H9 (cell line): ENCODE measurements at regions not wholly inside any gene's neighbourhood (a gene's known extent, or its start where the extent isn't known, plus 50 kb on each side); places are given as distances from the start of the nearest gene placed in this dataset.

ENCODE experiments used
- DNase-seq: peaks from one replicate; pipeline ENCODE4 v3.0.0-alpha.2; 2017
- H2AFZ ChIP-seq: one replicate; pipeline ENCODE4 v1.6.1; 2013; ENCODE audit warnings: mild to moderate bottlenecking, low read length, control low read depth, moderate library complexity
- H2AK5ac ChIP-seq: 2 replicates; pipeline ENCODE4 v1.6.1; 2013; ENCODE audit warnings: low read length, control low read depth, mixed read lengths; ENCODE audit not compliant: insufficient read length
- H2BK120ac ChIP-seq: one replicate; pipeline ENCODE4 v1.6.1; 2013; ENCODE audit warnings: low read depth, mild to moderate bottlenecking, low read length, control low read depth, inconsistent platforms; ENCODE audit not compliant: poor library complexity, severe bottlenecking
- H2BK12ac ChIP-seq: 2 replicates; pipeline ENCODE4 v1.6.1; 2013; ENCODE audit warnings: low read length, control low read depth, mixed read lengths, low read depth; ENCODE audit not compliant: insufficient read length
- H2BK15ac ChIP-seq: 2 replicates; pipeline ENCODE4 v1.6.1; 2013; ENCODE audit warnings: low read depth, low read length, control low read depth
- H2BK20ac ChIP-seq: one replicate; pipeline ENCODE4 v1.6.1; 2013; ENCODE audit warnings: low read depth, mild to moderate bottlenecking, low read length, control low read depth, inconsistent platforms; ENCODE audit not compliant: poor library complexity, severe bottlenecking
- H2BK5ac ChIP-seq: 2 replicates; pipeline ENCODE4 v1.6.1; 2013; ENCODE audit warnings: low read length, control low read depth, mixed read lengths; ENCODE audit not compliant: insufficient read length
- H3K14ac ChIP-seq: 2 replicates; pipeline ENCODE4 v1.6.1; 2013; ENCODE audit warnings: low read length, control low read depth; ENCODE audit not compliant: insufficient read depth
- H3K18ac ChIP-seq: 2 replicates; pipeline ENCODE4 v1.6.1; 2013; ENCODE audit warnings: low read depth, mild to moderate bottlenecking, mixed read lengths, low read length, control low read depth; ENCODE audit not compliant: insufficient read length
- H3K23ac ChIP-seq: 2 replicates; pipeline ENCODE4 v1.6.1; 2013; ENCODE audit warnings: low read length, control low read depth, mixed read lengths, low read depth; ENCODE audit not compliant: insufficient read length
- H3K23me2 ChIP-seq: 2 replicates; pipeline ENCODE4 v1.6.1; 2013; ENCODE audit warnings: low read depth, mild to moderate bottlenecking, mixed read lengths, low read length, control low read depth; ENCODE audit not compliant: insufficient read length, poor library complexity, severe bottlenecking
- H3K27ac ChIP-seq: 2 replicates; pipeline ENCODE4 v1.5.1; 2013; ENCODE audit warnings: low read length, control low read depth, mixed read lengths, low read depth; ENCODE audit not compliant: insufficient read length
- H3K27me3 ChIP-seq: 2 replicates; pipeline ENCODE4 v1.6.1; 2013; ENCODE audit warnings: low read length, control low read depth, inconsistent platforms; ENCODE audit not compliant: insufficient read depth
- H3K4ac ChIP-seq: 2 replicates; pipeline ENCODE4 v1.6.1; 2013; ENCODE audit warnings: low read depth, mild to moderate bottlenecking, control low read depth, inconsistent platforms, low read length, moderate library complexity
- H3K4me1 ChIP-seq: 2 replicates; pipeline ENCODE4 v1.6.1; 2013; ENCODE audit warnings: low read length, control low read depth, inconsistent platforms; ENCODE audit not compliant: insufficient read depth
- H3K4me2 ChIP-seq: 2 replicates; pipeline ENCODE4 v1.6.1; 2013; ENCODE audit warnings: low read length, control low read depth, mixed read lengths; ENCODE audit not compliant: insufficient read length, insufficient read depth
- H3K56ac ChIP-seq: 2 replicates; pipeline ENCODE4 v1.6.1; 2013; ENCODE audit warnings: low read depth, mild to moderate bottlenecking, mixed read lengths, low read length, control low read depth; ENCODE audit not compliant: insufficient read length
- H3K79me1 ChIP-seq: 2 replicates; pipeline ENCODE4 v1.6.1; 2013; ENCODE audit warnings: low read depth, mild to moderate bottlenecking, moderate library complexity, low read length, control low read depth, inconsistent platforms; ENCODE audit not compliant: insufficient read depth, poor library complexity, severe bottlenecking
- H3K79me2 ChIP-seq: 2 replicates; pipeline ENCODE4 v1.6.1; 2013; ENCODE audit warnings: low read length, control low read depth, inconsistent platforms; ENCODE audit not compliant: insufficient read depth
- H3K9ac ChIP-seq: 2 replicates; pipeline ENCODE4 v1.6.1; 2013; ENCODE audit warnings: low read length, control low read depth, mixed read lengths; ENCODE audit not compliant: insufficient read length; ENCODE audit errors: extremely low read depth
- H3K9me3 ChIP-seq: one replicate; pipeline ENCODE4 v1.6.1; 2013; ENCODE audit warnings: low read depth, low read length, inconsistent platforms; ENCODE audit not compliant: control insufficient read depth
- H3T11ph ChIP-seq: one replicate; pipeline ENCODE4 v1.6.1; 2013; ENCODE audit warnings: mild to moderate bottlenecking, low read length, control low read depth, inconsistent platforms
- H4K20me1 ChIP-seq: one replicate; pipeline ENCODE4 v1.6.1; 2013; ENCODE audit not compliant: control insufficient read depth, insufficient read length, insufficient read depth
- H4K5ac ChIP-seq: 2 replicates; pipeline ENCODE4 v1.6.1; 2013; ENCODE audit warnings: low read depth, mild to moderate bottlenecking, mixed read lengths, low read length, control low read depth; ENCODE audit not compliant: insufficient read length
- H4K8ac ChIP-seq: replicated peaks from 2 replicates; pipeline ENCODE4 v1.6.1; 2013; ENCODE audit warnings: low read length, control low read depth, mixed read lengths, low read depth; ENCODE audit not compliant: insufficient read length
- H4K91ac ChIP-seq: 2 replicates; pipeline ENCODE4 v1.6.1; 2013; ENCODE audit warnings: low read depth, mild to moderate bottlenecking, moderate library complexity, mixed read lengths, low read length, control low read depth; ENCODE audit not compliant: insufficient read length
- H3K27ac Mint-ChIP-seq, 3 experiments: 2 replicates in 2 of 3; 3 replicates in 1 of 3; pipeline ENCODE4 v1.8.0; 2020 to 2021; ENCODE audit warnings: mixed read lengths in 3 of 3, mild to moderate bottlenecking in 1 of 3, moderate library complexity in 1 of 3
- H3K27me3 Mint-ChIP-seq: 2 replicates; pipeline ENCODE4 v1.8.0; 2021; ENCODE audit warnings: low read depth, mild to moderate bottlenecking, moderate library complexity, mixed read lengths
- H3K36me3 Mint-ChIP-seq, 3 experiments: 2 replicates in 2 of 3; 3 replicates in 1 of 3; pipeline ENCODE4 v1.8.0; 2020 to 2021; ENCODE audit warnings: low read depth in 3 of 3, mixed read lengths in 3 of 3; ENCODE audit not compliant: insufficient read depth in 1 of 3
- H3K4me1 Mint-ChIP-seq, 2 experiments: 2 replicates each; pipeline ENCODE4 v1.8.0; 2020; ENCODE audit warnings: mixed read lengths in 2 of 2
- H3K4me3 Mint-ChIP-seq, 2 experiments: 2 replicates in 1 of 2; 3 replicates in 1 of 2; pipeline ENCODE4 v1.8.0; 2020 to 2021; ENCODE audit warnings: mild to moderate bottlenecking in 2 of 2, mixed read lengths in 2 of 2, moderate library complexity in 1 of 2
- H3K9me3 Mint-ChIP-seq, 2 experiments: 2 replicates in 1 of 2; 3 replicates in 1 of 2; pipeline ENCODE4 v1.8.0; 2020; ENCODE audit warnings: mild to moderate bottlenecking in 2 of 2, mixed read lengths in 2 of 2, moderate library complexity in 1 of 2
- CTCF ChIP-seq: fragments of 200-600 bp; sonication (generic); conservative IDR thresholded peaks from 3 replicates; pipeline ENCODE4 v1.8.0; 2021; ENCODE audit warnings: antibody characterized with exemption, mild to moderate bottlenecking
- WGBS: extraction: QIAGEN DNeasy Blood & Tissue Kit; methylation state at CpG from one replicate; pipeline ENCODE4 v1.1.7; 2013; ENCODE audit warnings: missing lambda C conversion rate, low lambda C conversion rate, mixed read lengths; ENCODE audit not compliant: insufficient read length; ENCODE audit errors: extremely low coverage; 5-methylcytosine and 5-hydroxymethylcytosine counted together

DNA sequence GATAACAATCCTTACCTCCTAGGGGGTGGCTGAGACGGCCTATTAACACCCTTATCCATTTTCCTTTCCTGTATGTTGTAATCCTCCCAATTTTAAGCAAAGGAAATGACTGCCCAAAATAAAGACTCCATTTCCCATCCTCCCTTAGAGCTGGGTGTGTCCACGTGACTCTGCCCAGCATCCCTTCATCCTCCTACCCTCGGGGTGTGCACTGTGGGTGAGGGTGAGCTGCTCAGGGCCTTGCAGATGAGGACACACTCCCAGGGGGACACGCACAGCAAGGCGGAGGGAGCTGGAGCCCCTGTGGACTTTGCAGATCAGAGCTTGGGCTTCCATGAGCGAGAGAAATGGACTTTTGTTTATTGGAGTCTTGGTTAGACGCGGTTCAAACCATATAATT is 186.8 kb downstream of the IRF8 start:
- Histone ChIP-seq H2BK5ac (no peak overlapping the region), H2BK20ac (no peak overlapping the region), H4K20me1 (peaks cover 2% of the 10 kb centered on the region), H3K4me2 (no peak overlapping the region), H3K27ac (no peak overlapping the region), H2BK15ac (no peak overlapping the region), H3K9me3 (no peaks in the 10 kb centered on the region), H3K79me2 (no peaks in the 10 kb centered on the region), H3K4ac (no peak overlapping the region), H3K56ac (no peak overlapping the region), H4K5ac (no peak overlapping the region), H3K79me1 (no peaks in the 10 kb centered on the region), H3K4me1 (no peaks in the 10 kb centered on the region), H3K9ac (no peak overlapping the region), H4K8ac (no peak overlapping the region), H4K91ac (no peak overlapping the region), H3K27me3 (no peaks in the 10 kb centered on the region), H2BK12ac (no peak overlapping the region), H2AFZ (no peak overlapping the region), H3K14ac (no peak overlapping the region), H3T11ph (no peak overlapping the region), H3K23me2 (no peaks in the 10 kb centered on the region), H3K23ac (no peak overlapping the region), H2BK120ac (no peak overlapping the region), H2AK5ac (no peak overlapping the region), H3K18ac (no peak overlapping the region)
- Mint-ChIP-seq H3K27me3 (peaks cover 2% of the 10 kb centered on the region), H3K27ac (no peak overlapping the region), H3K36me3 (no peaks in the 10 kb centered on the region), H3K4me1 (peaks cover 11 to 25% of the 10 kb centered on the region in 2 experiments), H3K4me3 (no peak overlapping the region), H3K9me3 (no peaks in the 10 kb centered on the region)
- TF ChIP-seq CTCF, result no peak
- WGBS, result no CpG with 5 or more reads among the region's 8 CpGs
- DNase-seq, result no peak
